H9 (cell line): ENCODE measurements at regions not wholly inside any gene's neighbourhood (a gene's known extent, or its start where the extent isn't known, plus 50 kb on each side); places are given as distances from the start of the nearest gene placed in this dataset.
A peak's percentile ranks its signal among the peaks of the same experiment; 100 is the strongest.

Experiments
- DNase-seq: peaks from one replicate; pipeline ENCODE4 v3.0.0-alpha.2; 2017
- H2AFZ ChIP-seq: one replicate; pipeline ENCODE4 v1.6.1; 2013; ENCODE audit warnings: mild to moderate bottlenecking, low read length, control low read depth, moderate library complexity
- H2AK5ac ChIP-seq: 2 replicates; pipeline ENCODE4 v1.6.1; 2013; ENCODE audit warnings: low read length, control low read depth, mixed read lengths; ENCODE audit not compliant: insufficient read length
- H2BK120ac ChIP-seq: one replicate; pipeline ENCODE4 v1.6.1; 2013; ENCODE audit warnings: low read depth, mild to moderate bottlenecking, low read length, control low read depth, inconsistent platforms; ENCODE audit not compliant: poor library complexity, severe bottlenecking
- H2BK12ac ChIP-seq: 2 replicates; pipeline ENCODE4 v1.6.1; 2013; ENCODE audit warnings: low read length, control low read depth, mixed read lengths, low read depth; ENCODE audit not compliant: insufficient read length
- H2BK15ac ChIP-seq: 2 replicates; pipeline ENCODE4 v1.6.1; 2013; ENCODE audit warnings: low read depth, low read length, control low read depth
- H2BK20ac ChIP-seq: one replicate; pipeline ENCODE4 v1.6.1; 2013; ENCODE audit warnings: low read depth, mild to moderate bottlenecking, low read length, control low read depth, inconsistent platforms; ENCODE audit not compliant: poor library complexity, severe bottlenecking
- H2BK5ac ChIP-seq: 2 replicates; pipeline ENCODE4 v1.6.1; 2013; ENCODE audit warnings: low read length, control low read depth, mixed read lengths; ENCODE audit not compliant: insufficient read length
- H3K14ac ChIP-seq: 2 replicates; pipeline ENCODE4 v1.6.1; 2013; ENCODE audit warnings: low read length, control low read depth; ENCODE audit not compliant: insufficient read depth
- H3K18ac ChIP-seq: 2 replicates; pipeline ENCODE4 v1.6.1; 2013; ENCODE audit warnings: low read depth, mild to moderate bottlenecking, mixed read lengths, low read length, control low read depth; ENCODE audit not compliant: insufficient read length
- H3K23ac ChIP-seq: 2 replicates; pipeline ENCODE4 v1.6.1; 2013; ENCODE audit warnings: low read length, control low read depth, mixed read lengths, low read depth; ENCODE audit not compliant: insufficient read length
- H3K23me2 ChIP-seq: 2 replicates; pipeline ENCODE4 v1.6.1; 2013; ENCODE audit warnings: low read depth, mild to moderate bottlenecking, mixed read lengths, low read length, control low read depth; ENCODE audit not compliant: insufficient read length, poor library complexity, severe bottlenecking
- H3K27ac ChIP-seq: 2 replicates; pipeline ENCODE4 v1.5.1; 2013; ENCODE audit warnings: low read length, control low read depth, mixed read lengths, low read depth; ENCODE audit not compliant: insufficient read length
- H3K27me3 ChIP-seq: 2 replicates; pipeline ENCODE4 v1.6.1; 2013; ENCODE audit warnings: low read length, control low read depth, inconsistent platforms; ENCODE audit not compliant: insufficient read depth
- H3K4ac ChIP-seq: 2 replicates; pipeline ENCODE4 v1.6.1; 2013; ENCODE audit warnings: low read depth, mild to moderate bottlenecking, control low read depth, inconsistent platforms, low read length, moderate library complexity
- H3K4me1 ChIP-seq: 2 replicates; pipeline ENCODE4 v1.6.1; 2013; ENCODE audit warnings: low read length, control low read depth, inconsistent platforms; ENCODE audit not compliant: insufficient read depth
- H3K4me2 ChIP-seq: 2 replicates; pipeline ENCODE4 v1.6.1; 2013; ENCODE audit warnings: low read length, control low read depth, mixed read lengths; ENCODE audit not compliant: insufficient read length, insufficient read depth
- H3K56ac ChIP-seq: 2 replicates; pipeline ENCODE4 v1.6.1; 2013; ENCODE audit warnings: low read depth, mild to moderate bottlenecking, mixed read lengths, low read length, control low read depth; ENCODE audit not compliant: insufficient read length
- H3K79me1 ChIP-seq: 2 replicates; pipeline ENCODE4 v1.6.1; 2013; ENCODE audit warnings: low read depth, mild to moderate bottlenecking, moderate library complexity, low read length, control low read depth, inconsistent platforms; ENCODE audit not compliant: insufficient read depth, poor library complexity, severe bottlenecking
- H3K79me2 ChIP-seq: 2 replicates; pipeline ENCODE4 v1.6.1; 2013; ENCODE audit warnings: low read length, control low read depth, inconsistent platforms; ENCODE audit not compliant: insufficient read depth
- H3K9ac ChIP-seq: 2 replicates; pipeline ENCODE4 v1.6.1; 2013; ENCODE audit warnings: low read length, control low read depth, mixed read lengths; ENCODE audit not compliant: insufficient read length; ENCODE audit errors: extremely low read depth
- H3K9me3 ChIP-seq: one replicate; pipeline ENCODE4 v1.6.1; 2013; ENCODE audit warnings: low read depth, low read length, inconsistent platforms; ENCODE audit not compliant: control insufficient read depth
- H3T11ph ChIP-seq: one replicate; pipeline ENCODE4 v1.6.1; 2013; ENCODE audit warnings: mild to moderate bottlenecking, low read length, control low read depth, inconsistent platforms
- H4K20me1 ChIP-seq: one replicate; pipeline ENCODE4 v1.6.1; 2013; ENCODE audit not compliant: control insufficient read depth, insufficient read length, insufficient read depth
- H4K5ac ChIP-seq: 2 replicates; pipeline ENCODE4 v1.6.1; 2013; ENCODE audit warnings: low read depth, mild to moderate bottlenecking, mixed read lengths, low read length, control low read depth; ENCODE audit not compliant: insufficient read length
- H4K8ac ChIP-seq: replicated peaks from 2 replicates; pipeline ENCODE4 v1.6.1; 2013; ENCODE audit warnings: low read length, control low read depth, mixed read lengths, low read depth; ENCODE audit not compliant: insufficient read length
- H4K91ac ChIP-seq: 2 replicates; pipeline ENCODE4 v1.6.1; 2013; ENCODE audit warnings: low read depth, mild to moderate bottlenecking, moderate library complexity, mixed read lengths, low read length, control low read depth; ENCODE audit not compliant: insufficient read length
- H3K27ac Mint-ChIP-seq, 3 experiments: 2 replicates in 2 of 3; 3 replicates in 1 of 3; pipeline ENCODE4 v1.8.0; 2020 to 2021; ENCODE audit warnings: mixed read lengths in 3 of 3, mild to moderate bottlenecking in 1 of 3, moderate library complexity in 1 of 3
- H3K27me3 Mint-ChIP-seq: 2 replicates; pipeline ENCODE4 v1.8.0; 2021; ENCODE audit warnings: low read depth, mild to moderate bottlenecking, moderate library complexity, mixed read lengths
- H3K36me3 Mint-ChIP-seq, 3 experiments: 2 replicates in 2 of 3; 3 replicates in 1 of 3; pipeline ENCODE4 v1.8.0; 2020 to 2021; ENCODE audit warnings: low read depth in 3 of 3, mixed read lengths in 3 of 3; ENCODE audit not compliant: insufficient read depth in 1 of 3
- H3K4me1 Mint-ChIP-seq, 2 experiments: 2 replicates each; pipeline ENCODE4 v1.8.0; 2020; ENCODE audit warnings: mixed read lengths in 2 of 2
- H3K4me3 Mint-ChIP-seq, 2 experiments: 2 replicates in 1 of 2; 3 replicates in 1 of 2; pipeline ENCODE4 v1.8.0; 2020 to 2021; ENCODE audit warnings: mild to moderate bottlenecking in 2 of 2, mixed read lengths in 2 of 2, moderate library complexity in 1 of 2
- H3K9me3 Mint-ChIP-seq, 2 experiments: 2 replicates in 1 of 2; 3 replicates in 1 of 2; pipeline ENCODE4 v1.8.0; 2020; ENCODE audit warnings: mild to moderate bottlenecking in 2 of 2, mixed read lengths in 2 of 2, moderate library complexity in 1 of 2
- CTCF ChIP-seq: fragments of 200-600 bp; sonication (generic); conservative IDR thresholded peaks from 3 replicates; pipeline ENCODE4 v1.8.0; 2021; ENCODE audit warnings: antibody characterized with exemption, mild to moderate bottlenecking
- WGBS: extraction: QIAGEN DNeasy Blood & Tissue Kit; methylation state at CpG from one replicate; pipeline ENCODE4 v1.1.7; 2013; ENCODE audit warnings: missing lambda C conversion rate, low lambda C conversion rate, mixed read lengths; ENCODE audit not compliant: insufficient read length; ENCODE audit errors: extremely low coverage; 5-methylcytosine and 5-hydroxymethylcytosine counted together

DNA sequence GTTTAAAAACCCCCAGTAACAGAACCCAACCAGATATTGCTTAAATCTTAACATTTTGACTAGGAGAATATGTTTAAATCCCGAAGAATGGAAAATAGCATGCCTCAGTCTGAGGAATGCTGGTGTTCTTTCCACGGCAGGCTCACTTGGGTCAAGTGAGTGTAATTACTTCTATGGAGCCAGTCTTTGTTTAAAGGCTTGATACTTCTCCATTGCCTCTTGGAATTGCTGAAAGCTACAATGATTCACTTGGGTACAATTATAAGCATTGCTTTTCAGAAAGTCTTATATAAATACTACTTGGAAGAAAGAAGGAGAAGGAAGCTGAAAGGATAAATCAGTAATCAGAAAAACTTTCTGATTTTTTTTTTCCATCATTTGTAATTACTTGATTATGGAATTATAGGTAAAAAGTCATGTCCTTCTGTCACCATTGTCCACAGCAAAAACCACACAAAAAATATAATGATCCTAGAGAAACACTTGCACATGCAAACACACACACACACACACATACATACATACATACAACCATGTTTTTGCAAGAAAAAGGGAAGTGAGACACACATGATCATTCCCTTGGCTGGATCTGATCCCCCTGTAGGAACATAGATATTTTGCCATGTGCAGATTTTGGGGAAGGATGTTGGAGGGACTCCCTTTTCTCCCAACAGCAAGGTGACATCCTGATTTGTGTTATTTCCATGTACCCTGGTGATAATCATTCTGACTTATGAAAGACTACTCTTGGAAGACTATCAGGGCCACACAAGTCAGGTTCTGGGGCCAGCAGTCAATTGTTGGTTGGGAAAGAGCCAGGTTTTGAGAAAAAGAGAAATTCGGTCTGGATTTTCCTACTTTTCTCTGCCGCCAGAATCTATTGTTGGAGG, 396.0 kb upstream of the BTBD3 start:
- no CpG with 5 or more reads among the region's 4 CpGs for WGBS
- Histone ChIP-seq H2AFZ (no peak overlapping the region), H3K9ac (no peak overlapping the region), H3K4me2 (no peak overlapping the region), H4K20me1 (no peaks in the 10 kb centered on the region), H2BK20ac (no peak overlapping the region), H3K18ac (no peak overlapping the region), H4K8ac (no peak overlapping the region), H2BK120ac (no peak overlapping the region), H2BK15ac (no peak overlapping the region), H3K23ac (no peak overlapping the region), H3K23me2 (no peaks in the 10 kb centered on the region), H2BK12ac (no peak overlapping the region), H3K27ac (no peak overlapping the region), H2BK5ac (no peak overlapping the region), H3K56ac (no peak overlapping the region), H4K5ac (no peak overlapping the region), H3T11ph (no peak overlapping the region), H3K79me2 (no peaks in the 10 kb centered on the region), H3K14ac (no peak overlapping the region), H3K4ac (no peak overlapping the region), H3K9me3 (no peaks in the 10 kb centered on the region), H2AK5ac (no peak overlapping the region), H3K27me3 (no peaks in the 10 kb centered on the region), H3K79me1 (no peaks in the 10 kb centered on the region), H4K91ac (no peak overlapping the region), H3K4me1 (no peaks in the 10 kb centered on the region)
- H3K4me3 Mint-ChIP-seq, result no peak overlapping the region
- DNase-seq, result no peak
- no peaks in the 10 kb centered on the region; a peak in 1 of 4 replicates for H3K4me1 Mint-ChIP-seq
- H3K36me3 Mint-ChIP-seq, result peaks cover 0 to 15% (median 2%) of the 10 kb centered on the region in 3 experiments; a peak in 4 of 7 replicates
- H3K9me3 Mint-ChIP-seq, result peaks cover 4 to 7% of the 10 kb centered on the region in 2 experiments; a peak in 3 of 5 replicates
- H3K27me3 Mint-ChIP-seq, result no peaks in the 10 kb centered on the region; the same call in 1 of the 2 replicates
- peak overlapping the region in 1 of 3 experiments; percentile 50; a peak in 1 of 7 replicates for H3K27ac Mint-ChIP-seq
- no peak for TF ChIP-seq CTCF
